Stimulated activated effector memory CD8-positive, alpha-beta T cell treated with anti-CD3 and anti-CD28 coated beads, Interleukin-12 subunit alpha, Interleukin-12 subunit beta, amount 100 ng/mL, for 72 hours (primary cell): ENCODE measurements at regions not wholly inside any gene's neighbourhood (a gene's known extent, or its start where the extent isn't known, plus 50 kb on each side); places are given as distances from the start of the nearest gene placed in this dataset.
"Not testable (repeated sequence)": the region's sequence is repeated elsewhere in the genome, so short reads cannot be mapped to it uniquely, and the experiment has no call there.

Source experiments
- ATAC-seq: fragments of 150-1000 bp; cut with Tn5 transposase; 2 replicates; pipeline ENCODE4 v1.10.0; 2021
- DNase-seq, 2 donors: peaks; one replicate each; pipeline ENCODE4 v3.0.0; 2021 to 2022; ENCODE audit warnings: low spot score in 2 of 2
- H3K27ac Mint-ChIP-seq: one replicate; pipeline ENCODE4 v1.8.0; 2022; ENCODE audit warnings: mild to moderate bottlenecking, mixed read lengths
- H3K36me3 Mint-ChIP-seq: one replicate; pipeline ENCODE4 v1.8.0; 2022; ENCODE audit warnings: mild to moderate bottlenecking, mixed read lengths
- H3K4me1 Mint-ChIP-seq: one replicate; pipeline ENCODE4 v1.8.0; 2022; ENCODE audit warnings: mixed read lengths
- H3K4me3 Mint-ChIP-seq: one replicate; pipeline ENCODE4 v1.8.0; 2022; ENCODE audit warnings: mild to moderate bottlenecking, mixed read lengths
- H3K9me3 Mint-ChIP-seq: one replicate; pipeline ENCODE4 v1.8.0; 2022; ENCODE audit warnings: mixed read lengths

- no peak for ATAC-seq
- no peak for DNase-seq
- peaks cover 3% of the 10 kb centered on the region for H3K9me3 Mint-ChIP-seq
- no peaks in the 10 kb centered on the region for H3K4me1 Mint-ChIP-seq
- H3K36me3 Mint-ChIP-seq: no peaks in the 10 kb centered on the region
- no peak overlapping the region for H3K4me3 Mint-ChIP-seq
- no peak overlapping the region for H3K27ac Mint-ChIP-seq
These were observed 171.2 kb upstream of the ACTBL2 start for GRCh38 chr5:57653636-57654290.

- Mint-ChIP-seq H3K4me3 (no peak overlapping the region), H3K4me1 (no peaks in the 10 kb centered on the region), H3K9me3 (peaks cover 3% of the 10 kb centered on the region), H3K27ac (no peak overlapping the region), H3K36me3 (no peaks in the 10 kb centered on the region)
- DNase-seq: no peak
- no peak for ATAC-seq
These were observed 168.5 kb upstream of the ACTBL2 start for GRCh38 chr5:57651127-57651526.

GRCh38 chr5:57650360-57651069 lies 167.9 kb upstream of the ACTBL2 start:
- ATAC-seq: peak; percentile 42
- no peaks in the 10 kb centered on the region for H3K4me1 Mint-ChIP-seq
- DNase-seq: no peak
- no peak overlapping the region for H3K27ac Mint-ChIP-seq
- H3K36me3 Mint-ChIP-seq: no peaks in the 10 kb centered on the region
- H3K9me3 Mint-ChIP-seq: peaks cover 3% of the 10 kb centered on the region
- no peak overlapping the region for H3K4me3 Mint-ChIP-seq

GRCh38 chr5:57642698-57643097 lies 160.1 kb upstream of the ACTBL2 start:
- no peak overlapping the region for H3K27ac Mint-ChIP-seq
- no peaks in the 10 kb centered on the region for H3K4me1 Mint-ChIP-seq
- H3K4me3 Mint-ChIP-seq: no peak overlapping the region
- no peaks in the 10 kb centered on the region for H3K36me3 Mint-ChIP-seq
- DNase-seq (no peak), ATAC-seq (no peak)
- no peaks in the 10 kb centered on the region for H3K9me3 Mint-ChIP-seq

DNA sequence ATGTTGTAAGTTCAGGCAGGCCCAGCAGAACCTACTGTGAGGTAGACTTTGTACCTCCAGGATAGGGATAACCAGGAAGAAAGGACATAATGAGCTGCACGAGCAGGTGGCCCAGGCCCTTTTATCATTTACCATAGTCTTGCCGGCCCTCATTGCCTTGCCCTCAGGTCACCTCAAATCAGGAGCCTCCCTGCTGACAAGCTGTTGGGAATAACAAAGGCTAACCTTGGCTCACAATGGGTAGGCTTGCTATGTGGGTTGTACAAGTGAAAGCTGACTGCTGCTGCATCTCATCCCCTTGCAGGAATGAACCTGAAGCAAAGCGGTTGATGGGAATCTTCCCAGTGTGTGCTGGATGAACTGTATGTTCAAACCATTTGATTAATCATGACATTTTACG lies 159.5 kb upstream of the ACTBL2 start:
- no peaks in the 10 kb centered on the region for H3K36me3 Mint-ChIP-seq
- ATAC-seq: no peak

DNA sequence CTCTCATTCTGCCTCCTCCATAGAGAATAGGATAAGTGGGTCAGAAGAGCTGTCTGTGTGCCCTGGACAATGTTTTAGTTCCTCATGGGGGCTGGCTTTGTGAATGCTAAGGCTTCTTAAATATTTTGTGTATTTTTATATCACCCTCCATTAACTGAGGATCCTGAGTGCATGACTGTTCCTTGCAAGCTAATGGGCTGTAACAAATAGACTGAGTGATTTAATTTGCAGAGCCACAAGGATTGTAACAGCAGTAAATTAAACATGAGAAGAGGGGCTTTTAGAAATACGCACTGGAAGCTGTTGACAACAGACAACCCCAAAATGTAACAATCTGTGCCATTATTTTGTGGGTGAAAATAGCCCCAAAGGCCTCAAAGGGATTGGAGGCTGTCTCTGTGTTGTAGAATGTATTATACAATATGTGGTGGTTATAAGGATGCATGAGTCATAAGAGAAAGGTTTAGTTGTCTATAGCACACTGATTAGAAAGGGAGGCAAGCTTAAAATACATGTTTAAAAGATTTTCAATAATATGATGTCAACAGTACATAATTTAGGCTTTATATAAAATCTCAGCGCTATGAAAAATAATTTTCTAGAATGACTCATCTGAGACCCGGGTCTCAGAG lies 152.7 kb upstream of the ACTBL2 start:
- Mint-ChIP-seq H3K4me3 (no peak overlapping the region), H3K36me3 (no peaks in the 10 kb centered on the region), H3K9me3 (no peaks in the 10 kb centered on the region), H3K27ac (no peak overlapping the region), H3K4me1 (no peaks in the 10 kb centered on the region)
- no peak for DNase-seq
- ATAC-seq: no peak

More for the DNA sequence above, 159.5 kb upstream of the ACTBL2 start:
- no peak overlapping the region for H3K27ac Mint-ChIP-seq
- DNase-seq: no peak
- H3K4me3 Mint-ChIP-seq: no peak overlapping the region
- no peaks in the 10 kb centered on the region for H3K9me3 Mint-ChIP-seq
- no peaks in the 10 kb centered on the region for H3K4me1 Mint-ChIP-seq

DNA sequence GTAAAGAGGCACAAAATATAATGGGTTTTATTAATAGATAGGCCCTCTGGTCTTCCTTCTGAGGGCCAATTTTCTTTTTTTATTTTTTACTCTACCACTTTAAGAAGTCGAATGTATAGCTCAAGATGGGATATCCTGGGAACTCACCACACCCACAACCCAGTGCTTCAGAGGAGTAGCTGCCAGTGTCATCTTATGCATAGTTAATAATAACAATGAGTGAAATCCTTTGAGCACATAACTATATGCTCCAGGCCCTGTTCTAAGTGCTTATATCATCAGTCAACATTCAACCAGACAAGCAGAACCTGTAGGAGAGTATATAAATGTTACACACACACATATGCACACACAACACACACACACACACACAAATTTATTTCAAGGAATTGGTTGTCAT lies 150.3 kb upstream of the ACTBL2 start:
- H3K9me3 Mint-ChIP-seq: no peaks in the 10 kb centered on the region
- no peak overlapping the region for H3K27ac Mint-ChIP-seq
- no peaks in the 10 kb centered on the region for H3K36me3 Mint-ChIP-seq
- DNase-seq: no peak
- no peaks in the 10 kb centered on the region for H3K4me1 Mint-ChIP-seq
- no peak overlapping the region for H3K4me3 Mint-ChIP-seq
- ATAC-seq: no peak

DNA sequence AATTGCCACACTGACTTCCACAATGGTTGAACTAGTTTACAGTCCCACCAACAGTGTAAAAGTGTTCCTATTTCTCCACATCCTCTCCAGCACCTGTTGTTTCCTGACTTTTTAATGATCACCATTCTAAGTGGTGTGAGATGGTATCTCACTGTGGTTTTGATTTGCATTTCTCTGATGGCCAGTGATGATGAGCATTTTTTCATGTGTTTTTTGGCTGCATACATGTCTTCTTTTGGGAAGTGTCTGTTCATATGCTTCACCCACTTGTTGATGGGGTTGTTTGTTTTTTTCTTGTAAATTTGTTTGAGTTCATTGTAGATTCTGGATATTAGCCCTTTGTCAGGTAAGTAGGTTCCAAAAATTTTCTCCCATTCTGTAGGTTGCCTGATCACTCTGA lies 148.5 kb upstream of the ACTBL2 start:
- not testable (repeated sequence) for H3K27ac Mint-ChIP-seq, H3K4me3 Mint-ChIP-seq, DNase-seq, H3K9me3 Mint-ChIP-seq, ATAC-seq, H3K36me3 Mint-ChIP-seq, H3K4me1 Mint-ChIP-seq

- no peak for ATAC-seq
- Mint-ChIP-seq H3K9me3 (no peaks in the 10 kb centered on the region), H3K4me1 (no peaks in the 10 kb centered on the region), H3K36me3 (no peaks in the 10 kb centered on the region), H3K27ac (no peak overlapping the region), H3K4me3 (no peak overlapping the region)
- no peak for DNase-seq
These were observed 145.1 kb upstream of the ACTBL2 start for GRCh38 chr5:57627661-57628060.

GRCh38 chr5:57626703-57627102 lies 144.1 kb upstream of the ACTBL2 start:
- H3K36me3 Mint-ChIP-seq: no peaks in the 10 kb centered on the region
- ATAC-seq (no peak), DNase-seq (no peak)
- no peaks in the 10 kb centered on the region for H3K4me1 Mint-ChIP-seq
- no peak overlapping the region for H3K27ac Mint-ChIP-seq
- no peak overlapping the region for H3K4me3 Mint-ChIP-seq
- H3K9me3 Mint-ChIP-seq: no peaks in the 10 kb centered on the region

GRCh38 chr5:57621624-57622023 lies 139.0 kb upstream of the ACTBL2 start:
- H3K9me3 Mint-ChIP-seq: peaks cover 2% of the 10 kb centered on the region

DNA sequence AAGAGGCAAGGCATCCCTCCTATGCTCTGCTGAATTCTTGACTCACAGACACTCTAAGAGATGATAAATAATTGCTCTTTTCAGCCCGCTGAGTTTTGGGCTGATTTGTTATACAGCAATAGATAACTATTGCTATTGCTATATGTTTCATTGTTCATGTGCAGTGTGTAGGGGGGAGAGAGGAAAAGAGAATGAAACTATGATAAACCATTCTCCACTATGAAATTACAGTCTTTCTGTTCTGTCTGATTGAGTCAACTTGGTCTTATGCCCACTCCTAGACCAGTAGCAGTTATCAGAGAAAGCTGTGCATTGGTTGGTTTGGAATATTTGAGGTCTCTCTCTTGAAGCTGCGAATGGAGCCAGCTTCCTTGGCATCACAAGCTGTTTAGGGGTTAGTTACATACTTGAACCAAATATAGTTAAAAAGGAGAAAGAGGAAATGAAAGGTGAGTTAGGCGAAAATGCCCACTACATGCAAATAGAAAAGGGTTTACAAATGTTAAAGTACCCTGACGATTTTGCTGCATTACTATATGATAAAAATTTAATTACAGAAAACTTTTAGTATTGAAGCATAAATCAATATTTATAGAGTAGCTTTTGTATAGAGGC lies 136.3 kb upstream of the ACTBL2 start:
- Mint-ChIP-seq H3K27ac (no peak overlapping the region), H3K4me3 (no peak overlapping the region), H3K9me3 (peaks cover 2% of the 10 kb centered on the region), H3K4me1 (no peaks in the 10 kb centered on the region), H3K36me3 (no peaks in the 10 kb centered on the region)
- DNase-seq (no peak), ATAC-seq (no peak)

More at GRCh38 chr5:57621624-57622023, 139.0 kb upstream of the ACTBL2 start:
- DNase-seq (no peak), ATAC-seq (no peak)
- Mint-ChIP-seq H3K4me3 (no peak overlapping the region), H3K4me1 (no peaks in the 10 kb centered on the region), H3K27ac (no peak overlapping the region), H3K36me3 (no peaks in the 10 kb centered on the region)

DNA sequence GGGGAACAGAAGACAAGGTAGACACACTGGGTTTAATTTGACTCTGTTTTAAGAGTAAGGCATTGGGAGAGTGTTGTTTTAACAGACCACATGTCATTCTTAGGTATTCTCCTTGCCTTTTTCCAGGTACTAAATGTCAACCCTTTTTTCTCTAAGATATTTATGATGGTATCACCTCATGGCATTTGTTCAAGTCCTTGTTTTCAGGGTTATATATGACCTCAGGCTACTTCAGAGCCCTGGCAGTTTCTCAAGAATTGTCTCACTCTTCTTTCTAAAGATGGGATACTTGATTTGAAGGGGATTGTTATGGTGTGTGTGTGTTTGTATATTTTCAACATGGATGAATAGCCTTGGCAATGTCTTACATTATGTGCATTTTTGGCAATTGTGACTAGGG lies 131.1 kb upstream of the ACTBL2 start:
- Mint-ChIP-seq H3K27ac (no peak overlapping the region), H3K36me3 (no peaks in the 10 kb centered on the region), H3K4me1 (no peaks in the 10 kb centered on the region), H3K4me3 (no peak overlapping the region), H3K9me3 (no peaks in the 10 kb centered on the region)
- no peak for ATAC-seq
- DNase-seq: no peak

GRCh38 chr5:57611177-57611576 lies 128.6 kb upstream of the ACTBL2 start:
- no peaks in the 10 kb centered on the region for H3K36me3 Mint-ChIP-seq
- H3K9me3 Mint-ChIP-seq: peaks cover 6% of the 10 kb centered on the region
- H3K4me3 Mint-ChIP-seq: no peak overlapping the region
- H3K4me1 Mint-ChIP-seq: no peaks in the 10 kb centered on the region
- ATAC-seq (no peak), DNase-seq (no peak)
- H3K27ac Mint-ChIP-seq: no peak overlapping the region

DNA sequence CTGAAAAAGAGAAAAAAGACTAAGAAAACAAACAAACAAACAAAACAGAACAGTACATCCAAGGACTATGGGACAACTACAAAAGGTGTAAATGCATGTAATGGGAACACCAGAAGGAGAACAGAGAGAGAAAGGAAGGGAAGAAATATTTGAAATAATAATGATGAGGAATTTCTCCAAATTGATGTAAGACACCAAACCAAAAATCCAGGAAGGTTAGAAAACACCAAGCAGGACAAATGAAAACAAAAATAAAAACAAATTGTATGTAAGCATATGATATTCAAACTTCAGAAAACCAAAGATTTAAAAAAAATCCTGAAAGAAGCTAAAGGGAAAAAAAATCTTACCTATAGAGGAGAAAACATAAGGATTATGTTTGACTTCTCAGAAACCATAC lies 125.9 kb upstream of the ACTBL2 start:
- Mint-ChIP-seq H3K27ac (no peak overlapping the region), H3K9me3 (peaks cover 6% of the 10 kb centered on the region), H3K4me1 (no peaks in the 10 kb centered on the region), H3K36me3 (no peaks in the 10 kb centered on the region), H3K4me3 (no peak overlapping the region)
- ATAC-seq (no peak), DNase-seq (no peak)

DNA sequence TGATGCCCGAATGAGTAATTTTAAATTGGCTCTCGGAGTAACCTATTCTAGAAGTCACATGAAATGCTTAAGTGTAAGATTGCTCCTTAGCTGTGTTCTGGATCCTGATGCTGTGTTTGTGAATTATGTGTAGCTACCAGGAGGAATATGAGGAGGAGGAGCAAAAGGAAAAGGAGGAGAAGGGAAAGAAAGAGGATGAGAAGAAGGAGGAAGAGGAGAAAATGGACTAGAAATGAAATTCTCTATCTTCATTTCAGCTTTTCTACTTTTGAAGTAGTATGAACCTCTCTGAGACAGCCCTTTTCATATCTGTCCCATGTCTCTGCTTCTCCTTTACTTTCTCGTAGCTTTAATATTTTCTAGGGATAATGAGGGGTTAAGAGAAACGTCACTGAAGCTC lies 119.4 kb upstream of the ACTBL2 start:
- Mint-ChIP-seq H3K36me3 (no peaks in the 10 kb centered on the region), H3K9me3 (no peaks in the 10 kb centered on the region), H3K4me1 (peaks cover 6% of the 10 kb centered on the region), H3K4me3 (no peak overlapping the region), H3K27ac (no peak overlapping the region)
- ATAC-seq: no peak
- DNase-seq: no peak
